H9 (cell line): ENCODE measurements at regions not wholly inside any gene's neighbourhood (a gene's known extent, or its start where the extent isn't known, plus 50 kb on each side); places are given as distances from the start of the nearest gene placed in this dataset.

Experiments
- DNase-seq: peaks from one replicate; pipeline ENCODE4 v3.0.0-alpha.2; 2017
- H2AFZ ChIP-seq: one replicate; pipeline ENCODE4 v1.6.1; 2013; ENCODE audit warnings: mild to moderate bottlenecking, low read length, control low read depth, moderate library complexity
- H2AK5ac ChIP-seq: 2 replicates; pipeline ENCODE4 v1.6.1; 2013; ENCODE audit warnings: low read length, control low read depth, mixed read lengths; ENCODE audit not compliant: insufficient read length
- H2BK120ac ChIP-seq: one replicate; pipeline ENCODE4 v1.6.1; 2013; ENCODE audit warnings: low read depth, mild to moderate bottlenecking, low read length, control low read depth, inconsistent platforms; ENCODE audit not compliant: poor library complexity, severe bottlenecking
- H2BK12ac ChIP-seq: 2 replicates; pipeline ENCODE4 v1.6.1; 2013; ENCODE audit warnings: low read length, control low read depth, mixed read lengths, low read depth; ENCODE audit not compliant: insufficient read length
- H2BK15ac ChIP-seq: 2 replicates; pipeline ENCODE4 v1.6.1; 2013; ENCODE audit warnings: low read depth, low read length, control low read depth
- H2BK20ac ChIP-seq: one replicate; pipeline ENCODE4 v1.6.1; 2013; ENCODE audit warnings: low read depth, mild to moderate bottlenecking, low read length, control low read depth, inconsistent platforms; ENCODE audit not compliant: poor library complexity, severe bottlenecking
- H2BK5ac ChIP-seq: 2 replicates; pipeline ENCODE4 v1.6.1; 2013; ENCODE audit warnings: low read length, control low read depth, mixed read lengths; ENCODE audit not compliant: insufficient read length
- H3K14ac ChIP-seq: 2 replicates; pipeline ENCODE4 v1.6.1; 2013; ENCODE audit warnings: low read length, control low read depth; ENCODE audit not compliant: insufficient read depth
- H3K18ac ChIP-seq: 2 replicates; pipeline ENCODE4 v1.6.1; 2013; ENCODE audit warnings: low read depth, mild to moderate bottlenecking, mixed read lengths, low read length, control low read depth; ENCODE audit not compliant: insufficient read length
- H3K23ac ChIP-seq: 2 replicates; pipeline ENCODE4 v1.6.1; 2013; ENCODE audit warnings: low read length, control low read depth, mixed read lengths, low read depth; ENCODE audit not compliant: insufficient read length
- H3K23me2 ChIP-seq: 2 replicates; pipeline ENCODE4 v1.6.1; 2013; ENCODE audit warnings: low read depth, mild to moderate bottlenecking, mixed read lengths, low read length, control low read depth; ENCODE audit not compliant: insufficient read length, poor library complexity, severe bottlenecking
- H3K27ac ChIP-seq: 2 replicates; pipeline ENCODE4 v1.5.1; 2013; ENCODE audit warnings: low read length, control low read depth, mixed read lengths, low read depth; ENCODE audit not compliant: insufficient read length
- H3K27me3 ChIP-seq: 2 replicates; pipeline ENCODE4 v1.6.1; 2013; ENCODE audit warnings: low read length, control low read depth, inconsistent platforms; ENCODE audit not compliant: insufficient read depth
- H3K4ac ChIP-seq: 2 replicates; pipeline ENCODE4 v1.6.1; 2013; ENCODE audit warnings: low read depth, mild to moderate bottlenecking, control low read depth, inconsistent platforms, low read length, moderate library complexity
- H3K4me1 ChIP-seq: 2 replicates; pipeline ENCODE4 v1.6.1; 2013; ENCODE audit warnings: low read length, control low read depth, inconsistent platforms; ENCODE audit not compliant: insufficient read depth
- H3K4me2 ChIP-seq: 2 replicates; pipeline ENCODE4 v1.6.1; 2013; ENCODE audit warnings: low read length, control low read depth, mixed read lengths; ENCODE audit not compliant: insufficient read length, insufficient read depth
- H3K56ac ChIP-seq: 2 replicates; pipeline ENCODE4 v1.6.1; 2013; ENCODE audit warnings: low read depth, mild to moderate bottlenecking, mixed read lengths, low read length, control low read depth; ENCODE audit not compliant: insufficient read length
- H3K79me1 ChIP-seq: 2 replicates; pipeline ENCODE4 v1.6.1; 2013; ENCODE audit warnings: low read depth, mild to moderate bottlenecking, moderate library complexity, low read length, control low read depth, inconsistent platforms; ENCODE audit not compliant: insufficient read depth, poor library complexity, severe bottlenecking
- H3K79me2 ChIP-seq: 2 replicates; pipeline ENCODE4 v1.6.1; 2013; ENCODE audit warnings: low read length, control low read depth, inconsistent platforms; ENCODE audit not compliant: insufficient read depth
- H3K9ac ChIP-seq: 2 replicates; pipeline ENCODE4 v1.6.1; 2013; ENCODE audit warnings: low read length, control low read depth, mixed read lengths; ENCODE audit not compliant: insufficient read length; ENCODE audit errors: extremely low read depth
- H3K9me3 ChIP-seq: one replicate; pipeline ENCODE4 v1.6.1; 2013; ENCODE audit warnings: low read depth, low read length, inconsistent platforms; ENCODE audit not compliant: control insufficient read depth
- H3T11ph ChIP-seq: one replicate; pipeline ENCODE4 v1.6.1; 2013; ENCODE audit warnings: mild to moderate bottlenecking, low read length, control low read depth, inconsistent platforms
- H4K20me1 ChIP-seq: one replicate; pipeline ENCODE4 v1.6.1; 2013; ENCODE audit not compliant: control insufficient read depth, insufficient read length, insufficient read depth
- H4K5ac ChIP-seq: 2 replicates; pipeline ENCODE4 v1.6.1; 2013; ENCODE audit warnings: low read depth, mild to moderate bottlenecking, mixed read lengths, low read length, control low read depth; ENCODE audit not compliant: insufficient read length
- H4K8ac ChIP-seq: replicated peaks from 2 replicates; pipeline ENCODE4 v1.6.1; 2013; ENCODE audit warnings: low read length, control low read depth, mixed read lengths, low read depth; ENCODE audit not compliant: insufficient read length
- H4K91ac ChIP-seq: 2 replicates; pipeline ENCODE4 v1.6.1; 2013; ENCODE audit warnings: low read depth, mild to moderate bottlenecking, moderate library complexity, mixed read lengths, low read length, control low read depth; ENCODE audit not compliant: insufficient read length
- H3K27ac Mint-ChIP-seq, 3 experiments: 2 replicates in 2 of 3; 3 replicates in 1 of 3; pipeline ENCODE4 v1.8.0; 2020 to 2021; ENCODE audit warnings: mixed read lengths in 3 of 3, mild to moderate bottlenecking in 1 of 3, moderate library complexity in 1 of 3
- H3K27me3 Mint-ChIP-seq: 2 replicates; pipeline ENCODE4 v1.8.0; 2021; ENCODE audit warnings: low read depth, mild to moderate bottlenecking, moderate library complexity, mixed read lengths
- H3K36me3 Mint-ChIP-seq, 3 experiments: 2 replicates in 2 of 3; 3 replicates in 1 of 3; pipeline ENCODE4 v1.8.0; 2020 to 2021; ENCODE audit warnings: low read depth in 3 of 3, mixed read lengths in 3 of 3; ENCODE audit not compliant: insufficient read depth in 1 of 3
- H3K4me1 Mint-ChIP-seq, 2 experiments: 2 replicates each; pipeline ENCODE4 v1.8.0; 2020; ENCODE audit warnings: mixed read lengths in 2 of 2
- H3K4me3 Mint-ChIP-seq, 2 experiments: 2 replicates in 1 of 2; 3 replicates in 1 of 2; pipeline ENCODE4 v1.8.0; 2020 to 2021; ENCODE audit warnings: mild to moderate bottlenecking in 2 of 2, mixed read lengths in 2 of 2, moderate library complexity in 1 of 2
- H3K9me3 Mint-ChIP-seq, 2 experiments: 2 replicates in 1 of 2; 3 replicates in 1 of 2; pipeline ENCODE4 v1.8.0; 2020; ENCODE audit warnings: mild to moderate bottlenecking in 2 of 2, mixed read lengths in 2 of 2, moderate library complexity in 1 of 2
- CTCF ChIP-seq: fragments of 200-600 bp; sonication (generic); conservative IDR thresholded peaks from 3 replicates; pipeline ENCODE4 v1.8.0; 2021; ENCODE audit warnings: antibody characterized with exemption, mild to moderate bottlenecking
- WGBS: extraction: QIAGEN DNeasy Blood & Tissue Kit; methylation state at CpG from one replicate; pipeline ENCODE4 v1.1.7; 2013; ENCODE audit warnings: missing lambda C conversion rate, low lambda C conversion rate, mixed read lengths; ENCODE audit not compliant: insufficient read length; ENCODE audit errors: extremely low coverage; 5-methylcytosine and 5-hydroxymethylcytosine counted together

GRCh38 chr6:165767228-165767627 lies 104.2 kb upstream of the PDE10A start:
- Histone ChIP-seq H2AFZ (no peak overlapping the region), H3K56ac (no peak overlapping the region), H2BK20ac (no peak overlapping the region), H2BK5ac (no peak overlapping the region), H3K79me1 (no peaks in the 10 kb centered on the region), H4K20me1 (no peaks in the 10 kb centered on the region), H2BK15ac (no peak overlapping the region), H3K23ac (no peak overlapping the region), H3K9me3 (no peaks in the 10 kb centered on the region), H3K79me2 (no peaks in the 10 kb centered on the region), H3K14ac (no peak overlapping the region), H3K4me2 (no peak overlapping the region), H4K8ac (no peak overlapping the region), H2BK12ac (no peak overlapping the region), H3K18ac (no peak overlapping the region), H2AK5ac (no peak overlapping the region), H3K9ac (no peak overlapping the region), H3K27ac (no peak overlapping the region), H3T11ph (no peak overlapping the region), H3K4me1 (no peaks in the 10 kb centered on the region), H3K23me2 (no peaks in the 10 kb centered on the region), H3K27me3 (0 out of 2 replicates have a peak, but pooled peaks cover 2% of the 10 kb centered on the region), H3K4ac (no peak overlapping the region), H4K5ac (no peak overlapping the region), H2BK120ac (no peak overlapping the region), H4K91ac (no peak overlapping the region)
- no peaks in the 10 kb centered on the region for H3K9me3 Mint-ChIP-seq
- no peak for TF ChIP-seq CTCF
- no peak overlapping the region for H3K4me3 Mint-ChIP-seq
- no peak for DNase-seq
- H3K4me1 Mint-ChIP-seq, result no peaks in the 10 kb centered on the region; a peak in 1 of 4 replicates
- no CpG with 5 or more reads among the region's 3 CpGs for WGBS
- no peaks in the 10 kb centered on the region; a peak in 2 of 7 replicates for H3K36me3 Mint-ChIP-seq
- H3K27ac Mint-ChIP-seq, result no peak overlapping the region
- peaks cover 35% of the 10 kb centered on the region for H3K27me3 Mint-ChIP-seq
